Activated CD8-positive, alpha-beta memory T cell treated with anti-CD3 and anti-CD28 coated beads, Interleukin-2, amount 10 ng/mL, durations not matched to agents 7 days and 5 days (primary cell): ENCODE measurements at regions not wholly inside any gene's neighbourhood (a gene's known extent, or its start where the extent isn't known, plus 50 kb on each side); places are given as distances from the start of the nearest gene placed in this dataset.

ENCODE experiments used
- ATAC-seq: fragments of 150-1000 bp; cut with Tn5 transposase; one replicate; pipeline ENCODE4 v1.10.0; 2021; ENCODE audit warnings: moderate library complexity
- CTCF ChIA-PET: fragments of 350-600 bp; sonication (Branson Sonifier 250); formaldehyde crosslinking; loops from one replicate; lab custom pipeline; 2021; ENCODE audit warnings: antibody characterized with exemption; lab: Charles Lee
- DNase-seq: peaks from one replicate; pipeline ENCODE4 v3.0.0-alpha.2; 2020
- H3K27ac Mint-ChIP-seq: one replicate; pipeline ENCODE4 v1.8.0; 2021; ENCODE audit warnings: mild to moderate bottlenecking, mixed read lengths
- H3K27me3 Mint-ChIP-seq: one replicate; pipeline ENCODE4 v1.8.0; 2021; ENCODE audit warnings: mixed read lengths
- H3K36me3 Mint-ChIP-seq: one replicate; pipeline ENCODE4 v1.8.0; 2021; ENCODE audit warnings: mild to moderate bottlenecking, mixed read lengths
- H3K4me1 Mint-ChIP-seq: one replicate; pipeline ENCODE4 v1.8.0; 2021; ENCODE audit warnings: mixed read lengths
- H3K4me3 Mint-ChIP-seq: one replicate; pipeline ENCODE4 v1.8.0; 2021; ENCODE audit warnings: mild to moderate bottlenecking, moderate library complexity, mixed read lengths
- H3K9me3 Mint-ChIP-seq: one replicate; pipeline ENCODE4 v1.8.0; 2022; ENCODE audit warnings: low read depth, mixed read lengths

- no peak overlapping the region for H3K27ac Mint-ChIP-seq
- H3K4me1 Mint-ChIP-seq, result no peaks in the 10 kb centered on the region
- no peak overlapping the region for H3K4me3 Mint-ChIP-seq
- DNase-seq (no peak), ATAC-seq (no peak)
- CTCF ChIA-PET, result no interaction called here
- peaks cover 13% of the 10 kb centered on the region for H3K9me3 Mint-ChIP-seq
- no peaks in the 10 kb centered on the region for H3K36me3 Mint-ChIP-seq
- H3K27me3 Mint-ChIP-seq, result no peaks in the 10 kb centered on the region
These were observed 832.9 kb downstream of the OTOL1 start for GRCh38 chr3:162329514-162329913.

- Mint-ChIP-seq H3K4me1 (no peaks in the 10 kb centered on the region), H3K27ac (no peak overlapping the region), H3K4me3 (no peak overlapping the region), H3K36me3 (no peaks in the 10 kb centered on the region), H3K9me3 (peaks cover 12% of the 10 kb centered on the region), H3K27me3 (no peaks in the 10 kb centered on the region)
- ATAC-seq (no peak), DNase-seq (no peak)
- CTCF ChIA-PET, result no interaction called here
These were observed 835.7 kb downstream of the OTOL1 start for GRCh38 chr3:162332344-162332743.

DNA sequence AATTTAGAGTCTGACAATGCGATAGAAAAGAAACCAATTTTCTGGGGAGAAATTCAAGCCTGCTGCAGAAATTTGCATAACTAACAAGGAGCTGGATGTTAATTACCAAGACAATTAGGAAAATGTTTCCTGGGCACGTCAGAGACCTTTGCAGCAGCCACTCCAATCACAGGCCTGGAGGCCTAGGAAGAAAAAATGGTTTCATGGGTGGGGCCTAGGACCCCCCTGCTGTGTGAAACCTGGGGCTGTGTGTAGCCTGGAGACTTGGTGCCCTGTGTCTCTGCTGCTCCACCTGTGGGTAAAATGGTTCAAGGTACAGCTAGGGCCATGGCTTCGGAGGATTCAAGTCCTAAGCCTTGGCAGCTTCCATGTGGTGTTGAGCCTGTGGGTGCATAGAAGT, 837.9 kb downstream of the OTOL1 start:
- H3K4me3 Mint-ChIP-seq, result no peak overlapping the region
- no peaks in the 10 kb centered on the region for H3K27me3 Mint-ChIP-seq
- ATAC-seq (no peak), DNase-seq (no peak)
- H3K36me3 Mint-ChIP-seq, result no peaks in the 10 kb centered on the region
- CTCF ChIA-PET, result no interaction called here
- no peaks in the 10 kb centered on the region for H3K4me1 Mint-ChIP-seq
- peaks cover 12% of the 10 kb centered on the region for H3K9me3 Mint-ChIP-seq
- no peak overlapping the region for H3K27ac Mint-ChIP-seq

GRCh38 chr3:162337630-162338029, 841.0 kb downstream of the OTOL1 start:
- peaks cover 12% of the 10 kb centered on the region for H3K9me3 Mint-ChIP-seq
- CTCF ChIA-PET, result no interaction called here

DNA sequence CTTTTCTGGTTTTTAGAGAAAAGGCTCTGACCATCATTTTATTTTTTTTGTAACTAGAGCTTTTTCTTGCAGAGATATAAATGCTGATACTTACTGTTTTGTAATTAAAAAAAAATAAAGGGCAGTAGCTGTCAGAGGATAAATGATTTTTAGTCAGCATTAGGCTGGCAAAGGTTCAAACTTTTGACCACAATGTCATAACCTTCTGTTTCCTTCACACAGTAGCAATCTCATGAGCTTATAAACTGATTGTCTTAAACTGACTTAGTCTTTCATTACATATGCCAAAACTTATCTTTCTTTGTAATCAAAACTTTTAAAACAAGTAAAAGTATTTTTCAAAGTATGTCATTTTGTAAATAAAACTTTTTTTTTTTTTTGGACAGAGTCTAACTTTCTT, 841.9 kb downstream of the OTOL1 start:
- ATAC-seq (no peak), DNase-seq (no peak)
- Mint-ChIP-seq H3K4me3 (no peak overlapping the region), H3K27me3 (no peaks in the 10 kb centered on the region), H3K27ac (no peak overlapping the region), H3K36me3 (no peaks in the 10 kb centered on the region), H3K4me1 (no peaks in the 10 kb centered on the region), H3K9me3 (peaks cover 10% of the 10 kb centered on the region)
- CTCF ChIA-PET, result no interaction called here

More at GRCh38 chr3:162337630-162338029, 841.0 kb downstream of the OTOL1 start:
- Mint-ChIP-seq H3K4me3 (no peak overlapping the region), H3K27me3 (no peaks in the 10 kb centered on the region), H3K36me3 (no peaks in the 10 kb centered on the region), H3K4me1 (no peaks in the 10 kb centered on the region), H3K27ac (no peak overlapping the region)
- DNase-seq, result no peak
- no peak for ATAC-seq

- Mint-ChIP-seq H3K27me3 (no peaks in the 10 kb centered on the region), H3K36me3 (no peaks in the 10 kb centered on the region), H3K27ac (no peak overlapping the region), H3K9me3 (peaks cover 3% of the 10 kb centered on the region), H3K4me3 (no peak overlapping the region), H3K4me1 (no peaks in the 10 kb centered on the region)
- no peak for ATAC-seq
- no peak for DNase-seq
- CTCF ChIA-PET, result no interaction called here
These were observed 852.3 kb downstream of the OTOL1 start for GRCh38 chr3:162348912-162349311.

DNA sequence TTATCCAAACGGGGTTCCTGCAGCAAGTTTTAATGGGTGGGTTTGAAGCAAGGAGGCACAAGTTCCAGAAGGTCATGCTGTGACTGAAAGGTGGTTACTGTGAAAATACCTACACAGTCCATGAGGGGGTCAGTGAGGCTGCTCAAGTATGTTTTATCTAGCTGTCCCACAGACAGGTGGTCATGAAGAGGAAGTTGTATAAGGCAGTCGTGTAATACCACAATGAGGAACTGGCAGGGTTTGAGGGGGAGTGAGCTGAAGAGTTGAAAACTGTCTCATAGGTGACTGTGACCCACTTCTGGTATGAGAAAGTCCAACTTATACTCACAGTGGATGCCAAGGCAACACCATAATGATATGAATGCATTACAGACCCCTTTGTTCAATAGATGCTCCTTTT, 856.8 kb downstream of the OTOL1 start:
- no peak overlapping the region for H3K4me3 Mint-ChIP-seq
- no peaks in the 10 kb centered on the region for H3K36me3 Mint-ChIP-seq
- ATAC-seq, result no peak
- H3K9me3 Mint-ChIP-seq, result peaks cover 5% of the 10 kb centered on the region
- no peak for DNase-seq
- CTCF ChIA-PET, result no interaction called here
- no peaks in the 10 kb centered on the region for H3K4me1 Mint-ChIP-seq
- H3K27me3 Mint-ChIP-seq, result no peaks in the 10 kb centered on the region
- no peak overlapping the region for H3K27ac Mint-ChIP-seq

- no peak for DNase-seq
- peaks cover 5% of the 10 kb centered on the region for H3K9me3 Mint-ChIP-seq
- H3K4me1 Mint-ChIP-seq, result no peaks in the 10 kb centered on the region
- no peak overlapping the region for H3K4me3 Mint-ChIP-seq
- ATAC-seq, result no peak
- H3K27me3 Mint-ChIP-seq, result no peaks in the 10 kb centered on the region
- no peaks in the 10 kb centered on the region for H3K36me3 Mint-ChIP-seq
- H3K27ac Mint-ChIP-seq, result no peak overlapping the region
- CTCF ChIA-PET, result no interaction called here
These were observed 857.7 kb downstream of the OTOL1 start for GRCh38 chr3:162354356-162354755.

DNA sequence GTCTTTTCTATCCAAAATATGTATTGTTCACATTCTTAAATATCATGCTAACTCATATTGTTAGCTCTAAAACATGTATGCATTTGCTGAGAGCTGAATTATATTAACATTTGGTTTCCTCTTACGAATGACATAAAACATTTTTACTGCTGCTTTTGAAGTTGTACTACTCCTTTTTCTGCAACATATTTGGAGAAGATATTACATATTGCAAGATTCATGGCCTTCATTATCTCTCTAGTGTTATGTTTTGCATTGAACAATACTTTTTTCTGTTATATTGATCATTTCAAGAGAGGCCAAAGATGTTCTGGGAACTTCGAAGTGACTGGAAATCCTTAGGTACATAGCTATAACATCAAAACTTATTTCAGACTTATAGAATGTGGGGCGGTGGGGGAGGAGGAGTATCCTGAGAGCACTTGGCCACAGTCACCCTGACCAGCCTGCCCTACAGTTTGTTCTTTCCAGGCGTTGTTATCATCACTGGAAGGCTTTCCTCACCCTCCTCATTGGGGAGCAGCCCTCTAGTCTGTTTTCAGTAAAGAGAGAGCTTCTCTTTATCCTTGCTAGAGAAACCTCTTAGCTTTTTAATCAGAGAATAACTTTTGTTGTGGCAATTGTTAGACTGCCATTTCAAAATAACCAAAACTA, 868.6 kb downstream of the OTOL1 start:
- ATAC-seq (no peak), DNase-seq (no peak)
- Mint-ChIP-seq H3K27ac (no peak overlapping the region), H3K4me3 (no peak overlapping the region), H3K27me3 (no peaks in the 10 kb centered on the region), H3K36me3 (no peaks in the 10 kb centered on the region), H3K4me1 (no peaks in the 10 kb centered on the region), H3K9me3 (peaks cover 5% of the 10 kb centered on the region)
- CTCF ChIA-PET, result no interaction called here

DNA sequence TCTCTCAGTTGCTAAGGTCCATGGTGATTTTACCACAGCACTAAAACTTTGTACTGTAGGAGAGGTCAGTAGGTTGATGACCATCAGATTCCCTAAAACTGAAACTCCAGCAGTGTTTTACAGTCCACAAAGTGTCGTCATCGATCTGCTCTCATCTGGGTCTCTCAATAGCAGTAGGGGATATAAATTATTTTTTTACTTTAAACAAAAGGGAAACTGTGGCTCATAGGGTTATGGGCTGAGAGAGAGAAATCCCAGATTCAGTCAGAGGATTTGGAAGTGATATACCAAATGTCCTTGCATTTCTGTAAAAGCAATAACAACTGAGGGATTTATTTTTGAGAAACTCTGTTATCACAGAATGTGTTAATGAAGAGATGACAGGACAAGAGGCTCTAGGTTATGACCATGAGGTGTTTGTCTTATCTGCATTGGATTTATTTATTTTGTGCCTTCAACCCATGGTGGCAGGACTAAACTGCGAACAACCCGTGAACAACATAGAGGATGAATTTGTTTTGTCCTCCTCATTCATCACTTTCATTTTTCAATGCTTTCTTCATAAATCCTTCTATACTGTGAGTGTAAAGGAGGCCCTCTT, 869.7 kb downstream of the OTOL1 start:
- no peaks in the 10 kb centered on the region for H3K36me3 Mint-ChIP-seq
- CTCF ChIA-PET, result no interaction called here
- H3K4me1 Mint-ChIP-seq, result no peaks in the 10 kb centered on the region
- H3K27me3 Mint-ChIP-seq, result no peaks in the 10 kb centered on the region
- H3K27ac Mint-ChIP-seq, result no peak overlapping the region
- DNase-seq, result no peak
- peaks cover 9% of the 10 kb centered on the region for H3K9me3 Mint-ChIP-seq
- no peak overlapping the region for H3K4me3 Mint-ChIP-seq
- ATAC-seq, result no peak

GRCh38 chr3:162367429-162368260, 871.0 kb downstream of the OTOL1 start:
- no peaks in the 10 kb centered on the region for H3K36me3 Mint-ChIP-seq
- H3K27me3 Mint-ChIP-seq, result no peaks in the 10 kb centered on the region
- no peak overlapping the region for H3K4me3 Mint-ChIP-seq
- H3K27ac Mint-ChIP-seq, result no peak overlapping the region
- H3K9me3 Mint-ChIP-seq, result peaks cover 10% of the 10 kb centered on the region
- no peak for DNase-seq
- H3K4me1 Mint-ChIP-seq, result no peaks in the 10 kb centered on the region
- ATAC-seq, result no peak
- CTCF ChIA-PET, result no interaction called here

GRCh38 chr3:162368417-162368816, 871.8 kb downstream of the OTOL1 start:
- ATAC-seq (no peak), DNase-seq (no peak)
- Mint-ChIP-seq H3K27ac (no peak overlapping the region), H3K36me3 (no peaks in the 10 kb centered on the region), H3K27me3 (no peaks in the 10 kb centered on the region), H3K4me1 (no peaks in the 10 kb centered on the region), H3K4me3 (no peak overlapping the region), H3K9me3 (peaks cover 14% of the 10 kb centered on the region)
- CTCF ChIA-PET, result no interaction called here

- Mint-ChIP-seq H3K36me3 (no peaks in the 10 kb centered on the region), H3K4me3 (no peak overlapping the region), H3K27ac (no peak overlapping the region), H3K9me3 (peaks cover 14% of the 10 kb centered on the region), H3K27me3 (no peaks in the 10 kb centered on the region), H3K4me1 (no peaks in the 10 kb centered on the region)
- ATAC-seq (no peak), DNase-seq (no peak)
- CTCF ChIA-PET, result no interaction called here
These were observed 872.7 kb downstream of the OTOL1 start for GRCh38 chr3:162369306-162369705.

DNA sequence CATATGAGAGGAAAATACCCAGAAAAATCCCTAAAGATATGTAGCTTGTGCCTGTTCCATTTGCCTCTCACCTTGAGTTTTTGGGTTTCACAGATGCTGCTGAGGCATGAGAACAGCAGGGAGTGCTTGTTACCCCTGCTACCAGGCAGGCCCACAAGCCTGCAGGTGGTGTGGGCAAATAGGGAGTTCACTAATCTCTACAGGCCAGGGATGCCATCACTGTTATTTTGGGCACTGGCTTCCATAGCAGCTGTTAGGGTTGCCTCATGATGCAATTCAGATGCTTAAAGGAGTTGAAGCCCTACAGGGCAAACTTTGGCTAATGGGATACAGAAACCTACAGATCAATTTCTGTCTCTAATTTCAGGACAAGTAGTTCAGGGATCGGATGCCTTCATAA, 873.5 kb downstream of the OTOL1 start:
- Mint-ChIP-seq H3K4me3 (no peak overlapping the region), H3K27me3 (no peaks in the 10 kb centered on the region), H3K27ac (no peak overlapping the region), H3K9me3 (peaks cover 14% of the 10 kb centered on the region), H3K36me3 (no peaks in the 10 kb centered on the region), H3K4me1 (no peaks in the 10 kb centered on the region)
- no peak for ATAC-seq
- DNase-seq, result no peak
- CTCF ChIA-PET, result no interaction called here
